Common myeloid progenitor, CD34-positive (primary cell): ENCODE measurements at regions not wholly inside any gene's neighbourhood (a gene's known extent, or its start where the extent isn't known, plus 50 kb on each side); places are given as distances from the start of the nearest gene placed in this dataset.

Experiments
- CTCF ChIA-PET: fragments of 350-600 bp; sonication (Branson Sonifier 250); formaldehyde crosslinking; loops from one replicate; lab custom pipeline; 2021; ENCODE audit warnings: antibody characterized with exemption; lab: Charles Lee
- POLR2A ChIA-PET: fragments of 350-600 bp; sonication (Branson Sonifier 250); formaldehyde crosslinking; loops from one replicate; lab custom pipeline; 2021; ENCODE audit warnings: antibody characterized with exemption; lab: Charles Lee
- DNase-seq, 3 donors: peaks; one replicate each; pipeline versions ENCODE4 v3.0.0 to v3.0.0-alpha.2; 2013
- H3K27ac ChIP-seq, 2 experiments: 1 replicate in 1 of 2; 2 replicates in 1 of 2; pipeline ENCODE4 v1.7.0; 2013; ENCODE audit warnings: inconsistent platforms in 2 of 2, low read length in 2 of 2, mild to moderate bottlenecking in 2 of 2, low read depth in 1 of 2, moderate library complexity in 1 of 2; ENCODE audit not compliant: severe bottlenecking in 2 of 2, insufficient read depth in 1 of 2, poor library complexity in 1 of 2
- H3K27me3 ChIP-seq, 5 experiments: replicated peaks in 2 of 5; 1 replicate in 3 of 5; 2 replicates in 2 of 5; pipeline versions ENCODE4 v1.6.1 to v1.7.0; 2013; ENCODE audit warnings: low read length in 4 of 5, mild to moderate bottlenecking in 2 of 5, moderate library complexity in 2 of 5, inconsistent platforms in 1 of 5; ENCODE audit not compliant: insufficient read depth in 5 of 5, control insufficient read depth in 4 of 5
- H3K36me3 ChIP-seq, 4 experiments: 1 replicate in 2 of 4; 2 replicates in 2 of 4; pipeline versions ENCODE4 v1.6.1 to v1.7.0; 2013; ENCODE audit warnings: low read length in 3 of 4, control low read depth in 1 of 4, mild to moderate bottlenecking in 1 of 4; ENCODE audit not compliant: control insufficient read depth in 4 of 4, insufficient read depth in 4 of 4
- H3K4me1 ChIP-seq, 4 experiments: 1 replicate in 3 of 4; 2 replicates in 1 of 4; pipeline versions ENCODE4 v1.6.1 to v1.7.1; 2013; ENCODE audit warnings: low read length in 3 of 4, mild to moderate bottlenecking in 3 of 4, control low read depth in 1 of 4, inconsistent platforms in 1 of 4, moderate library complexity in 1 of 4; ENCODE audit not compliant: control insufficient read depth in 4 of 4, insufficient read depth in 4 of 4; ENCODE audit errors: control extremely low read depth in 1 of 4
- H3K4me3 ChIP-seq, 7 experiments: 1 replicate in 4 of 7; 2 replicates in 3 of 7; pipeline versions ENCODE4 v1.5.1 to v1.7.0; 2013; ENCODE audit warnings: mild to moderate bottlenecking in 7 of 7, low read length in 6 of 7, moderate library complexity in 6 of 7, inconsistent platforms in 2 of 7, low read depth in 2 of 7, control low read depth in 1 of 7; ENCODE audit not compliant: insufficient read depth in 4 of 7, control insufficient read depth in 1 of 7; ENCODE audit errors: extremely low read depth in 1 of 7
- H3K9me3 ChIP-seq, 5 experiments: 1 replicate in 4 of 5; 2 replicates in 1 of 5; pipeline versions ENCODE4 v1.6.1 to v1.7.1; 2013; ENCODE audit warnings: low read length in 4 of 5, mild to moderate bottlenecking in 2 of 5, inconsistent platforms in 1 of 5, low read depth in 1 of 5, moderate library complexity in 1 of 5; ENCODE audit not compliant: control insufficient read depth in 4 of 5, insufficient read depth in 2 of 5; ENCODE audit errors: control extremely low read depth in 1 of 5
- WGBS: methylation state at CpG from one replicate; pipeline ENCODE4 v1.1.5; 2013; ENCODE audit not compliant: insufficient coverage; 5-methylcytosine and 5-hydroxymethylcytosine counted together

DNA sequence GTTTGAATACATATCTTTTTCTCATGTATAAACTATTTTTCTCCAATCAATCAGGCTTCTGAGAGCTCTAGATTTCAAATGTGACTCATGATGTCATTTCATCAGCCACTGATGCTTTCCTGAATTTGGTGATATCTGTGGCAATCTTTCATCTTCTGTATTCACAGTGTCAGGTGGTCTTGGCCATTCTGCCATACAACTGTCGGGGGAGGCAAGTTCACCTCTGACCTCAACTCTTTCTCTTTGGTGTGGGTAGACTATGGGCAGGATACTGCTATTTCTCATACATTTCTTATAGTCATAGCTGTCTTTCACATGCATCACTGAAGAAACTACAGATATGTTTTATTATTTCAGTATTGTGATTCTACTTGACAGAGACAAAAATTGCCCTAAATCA, 414.1 kb upstream of the MEF2C start:
- H3K27ac ChIP-seq, result no peak overlapping the region
- H3K9me3 ChIP-seq, result no peaks in the 10 kb centered on the region
- ChIA-PET CTCF (no interaction called here), POLR2A (no interaction called here)
- peaks cover 0 to 7% (median 4%) of the 10 kb centered on the region in 4 experiments for H3K4me1 ChIP-seq
- no peaks in the 10 kb centered on the region for H3K27me3 ChIP-seq
- no peaks in the 10 kb centered on the region for H3K36me3 ChIP-seq
- H3K4me3 ChIP-seq, result no peak overlapping the region
- WGBS, result no CpG with 5 or more reads among the region's 1 CpG
- DNase-seq, result no peak

DNA sequence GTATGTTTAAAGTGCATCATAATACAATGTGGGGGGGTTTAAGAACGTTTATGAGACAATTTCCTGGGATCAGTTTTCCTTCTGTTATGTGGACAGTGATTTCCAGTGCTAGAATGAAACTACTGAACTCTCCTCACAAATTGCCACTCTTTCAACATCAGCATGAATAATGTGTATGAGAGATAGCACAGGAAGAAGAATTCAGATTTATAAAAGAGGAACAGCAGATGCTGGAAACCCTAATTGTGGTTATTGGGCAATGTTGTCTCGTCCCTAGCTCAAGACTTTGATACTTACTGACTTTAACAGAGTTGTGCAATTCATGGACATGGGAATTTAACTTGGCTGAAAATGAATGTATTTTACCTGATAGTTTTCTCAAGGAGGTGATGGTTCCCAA, 410.8 kb upstream of the MEF2C start:
- peaks cover 0 to 12% (median 4%) of the 10 kb centered on the region in 4 experiments for H3K4me1 ChIP-seq
- POLR2A ChIA-PET, result no interaction called here
- H3K9me3 ChIP-seq, result no peaks in the 10 kb centered on the region
- H3K36me3 ChIP-seq, result no peaks in the 10 kb centered on the region
- H3K27me3 ChIP-seq, result no peaks in the 10 kb centered on the region
- no peak overlapping the region for H3K4me3 ChIP-seq
- WGBS, result no CpG with 5 or more reads among the region's 2 CpGs
- peak; percentile 31 to 80 (median 72) for DNase-seq
- CTCF ChIA-PET, result no interaction called here
- H3K27ac ChIP-seq, result no peak overlapping the region

DNA sequence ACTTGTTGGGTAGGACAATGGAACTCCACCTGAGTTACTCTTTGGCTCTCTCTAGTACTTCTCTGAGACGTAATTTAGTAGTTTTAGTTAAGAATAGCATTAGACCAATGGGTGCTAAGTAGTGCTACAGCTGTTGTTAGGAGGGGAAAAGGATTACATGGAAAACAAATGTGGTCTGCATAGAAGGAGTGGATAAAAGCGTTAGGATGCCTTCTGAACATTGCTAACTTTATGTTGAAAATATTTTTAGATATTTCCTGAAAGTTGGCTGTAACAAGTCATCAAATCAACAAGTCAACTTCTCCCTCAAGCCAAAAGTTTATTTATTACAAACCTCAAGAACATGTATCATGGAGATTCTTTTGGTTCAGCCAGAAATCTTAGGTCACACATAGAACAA, 409.5 kb upstream of the MEF2C start:
- no peaks in the 10 kb centered on the region for H3K27me3 ChIP-seq
- no peak overlapping the region for H3K4me3 ChIP-seq
- H3K9me3 ChIP-seq, result no peaks in the 10 kb centered on the region
- 100% methylated on average over 1 of the region's 2 CpGs for WGBS
- peaks cover 0 to 12% (median 4%) of the 10 kb centered on the region in 4 experiments for H3K4me1 ChIP-seq
- POLR2A ChIA-PET, result no interaction called here
- CTCF ChIA-PET, result interaction anchor here (0.8 kb wide), 1 partner anchor 28 kb away, joined by 3 read pairs; no protein-coding TSS in a partner anchor
- H3K27ac ChIP-seq, result no peak overlapping the region
- H3K36me3 ChIP-seq, result no peaks in the 10 kb centered on the region
- DNase-seq, result no peak

DNA sequence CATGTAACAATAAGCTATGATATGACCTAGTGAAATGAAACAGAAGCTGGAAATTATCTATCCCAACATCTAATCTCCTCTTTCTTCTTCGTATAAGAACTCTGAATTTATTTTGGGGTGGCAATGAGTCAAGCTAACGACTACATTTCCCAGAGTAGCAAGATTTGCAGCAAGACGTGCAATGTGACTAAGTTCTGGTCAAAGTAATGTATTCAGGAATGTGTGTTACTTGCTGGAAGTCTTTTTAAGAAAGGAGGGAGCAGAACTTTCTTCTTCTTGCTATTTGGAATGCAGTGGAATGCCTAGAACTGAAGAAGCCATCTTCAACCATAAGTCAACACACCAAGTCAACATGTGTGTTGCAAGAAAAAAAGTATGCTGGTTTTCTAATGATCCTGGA, 406.6 kb upstream of the MEF2C start:
- Histone ChIP-seq H3K9me3 (no peaks in the 10 kb centered on the region), H3K27me3 (no peaks in the 10 kb centered on the region), H3K27ac (no peak overlapping the region), H3K4me1 (peaks cover 3 to 13% (median 9%) of the 10 kb centered on the region in 4 experiments), H3K4me3 (no peak overlapping the region), H3K36me3 (no peaks in the 10 kb centered on the region)
- POLR2A ChIA-PET, result no interaction called here
- 100% methylated on average over 2 of the region's 3 CpGs for WGBS
- DNase-seq, result no peak
- CTCF ChIA-PET, result no interaction called here

DNA sequence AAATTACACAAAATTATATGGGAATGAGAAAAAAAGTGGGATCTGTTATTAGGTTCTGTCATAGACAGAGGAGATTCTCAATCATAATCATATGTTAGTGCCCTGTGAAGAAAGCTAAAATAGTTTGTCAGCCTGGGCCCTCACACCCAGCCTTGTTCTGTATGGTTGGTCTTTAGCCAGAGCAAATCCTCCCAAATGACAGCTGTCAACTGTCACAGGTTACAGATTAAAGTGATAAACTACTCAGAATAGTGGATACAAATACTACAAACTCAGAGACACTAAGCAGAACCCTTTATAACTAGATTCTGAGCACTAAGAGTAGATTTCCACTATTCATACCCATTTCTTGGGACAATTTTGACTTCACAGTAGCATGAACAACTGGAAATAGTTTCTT, 405.0 kb upstream of the MEF2C start:
- Histone ChIP-seq H3K9me3 (no peaks in the 10 kb centered on the region), H3K36me3 (no peaks in the 10 kb centered on the region), H3K4me1 (peaks cover 3 to 6% (median 5%) of the 10 kb centered on the region in 4 experiments), H3K27me3 (no peaks in the 10 kb centered on the region), H3K27ac (no peak overlapping the region), H3K4me3 (no peak overlapping the region)
- no peak for DNase-seq
- ChIA-PET POLR2A (no interaction called here), CTCF (interaction anchor here (0.7 kb wide), 1 partner anchor 1100 kb away, joined by 3 read pairs; no protein-coding TSS in a partner anchor)

DNA sequence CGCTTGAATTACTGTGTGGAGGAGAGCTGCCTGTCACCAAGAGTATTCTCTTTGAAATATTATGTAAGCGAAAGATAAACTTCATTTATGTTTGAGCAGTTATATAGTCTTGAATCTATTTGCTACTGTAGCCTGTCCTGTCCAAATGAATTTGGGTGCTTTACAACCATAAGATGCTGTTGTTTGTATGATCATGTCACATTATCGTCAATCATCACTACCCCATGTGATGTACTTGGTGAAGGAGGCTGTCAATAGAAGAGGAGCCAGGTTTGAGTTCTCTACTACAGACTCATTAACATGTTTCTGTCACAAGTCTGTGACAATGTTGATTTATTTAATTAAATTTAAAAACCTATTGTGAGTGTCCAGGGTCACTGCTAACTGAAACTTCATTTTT, 403.3 kb upstream of the MEF2C start:
- WGBS, result 100% methylated on average over 2 of the region's 3 CpGs
- ChIA-PET CTCF (interaction anchor here (1.0 kb wide), 1 partner anchor 12 kb away, joined by 3 read pairs; no protein-coding TSS in a partner anchor), POLR2A (no interaction called here)

DNA sequence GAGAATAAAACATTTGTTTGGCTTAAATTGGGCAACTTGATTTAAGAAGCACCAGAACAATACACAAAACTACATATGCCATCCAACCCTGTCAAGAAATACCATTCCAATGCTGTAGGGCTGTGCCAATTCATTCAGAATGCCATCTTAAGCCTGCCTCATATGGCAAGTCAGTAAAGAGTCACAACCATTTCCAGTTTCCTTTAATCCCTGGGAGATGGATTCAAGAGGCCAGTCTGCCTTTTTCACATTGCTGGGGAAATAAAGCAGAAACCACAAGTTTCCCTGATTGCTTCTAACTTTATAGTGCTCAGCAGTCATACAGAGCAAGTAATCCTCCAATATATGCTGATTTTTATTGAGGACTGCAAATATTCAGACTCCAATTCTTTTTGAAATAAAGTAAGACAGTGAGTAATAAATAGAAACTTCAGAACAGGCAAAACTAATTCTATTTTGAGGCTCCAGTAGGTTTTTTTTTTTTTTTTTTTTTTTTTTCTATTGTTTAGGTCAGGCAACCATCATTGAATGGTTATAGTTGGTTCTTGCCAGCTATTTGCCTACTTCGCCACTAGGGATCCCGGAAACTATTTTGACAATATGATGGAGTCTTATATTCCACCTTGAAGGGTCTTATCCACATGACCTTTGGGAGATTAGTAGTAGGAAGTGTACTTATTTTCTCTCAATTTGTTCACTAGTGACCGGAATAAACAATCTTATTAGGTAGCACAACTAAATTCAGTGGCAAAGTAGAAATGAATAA, 400.9 kb upstream of the MEF2C start:
- DNase-seq, result no peak
- ChIA-PET CTCF (no interaction called here), POLR2A (interaction anchor here (0.6 kb wide), 1 partner anchor 51 kb away, joined by 4 read pairs; no protein-coding TSS in a partner anchor)
- H3K27me3 ChIP-seq, result no peaks in the 10 kb centered on the region
- 100% methylated on average over 2 of the region's 3 CpGs for WGBS
- no peaks in the 10 kb centered on the region for H3K36me3 ChIP-seq
- H3K4me1 ChIP-seq, result peaks cover 8 to 13% (median 10%) of the 10 kb centered on the region in 4 experiments
- no peak overlapping the region for H3K27ac ChIP-seq
- H3K9me3 ChIP-seq, result no peaks in the 10 kb centered on the region
- H3K4me3 ChIP-seq, result no peak overlapping the region

More for the DNA sequence above, 403.3 kb upstream of the MEF2C start:
- Histone ChIP-seq H3K9me3 (no peaks in the 10 kb centered on the region), H3K27me3 (no peaks in the 10 kb centered on the region), H3K4me3 (no peak overlapping the region), H3K4me1 (peaks cover 3 to 6% (median 5%) of the 10 kb centered on the region in 4 experiments), H3K36me3 (no peaks in the 10 kb centered on the region), H3K27ac (no peak overlapping the region)
- DNase-seq, result no peak
